Activated B cell treated with CpG ODN at 0.5 μM for 24 hours (primary cell): ENCODE measurements at regions not wholly inside any gene's neighbourhood (a gene's known extent, or its start where the extent isn't known, plus 50 kb on each side); places are given as distances from the start of the nearest gene placed in this dataset.
"Not testable (repeated sequence)": the region's sequence is repeated elsewhere in the genome, so short reads cannot be mapped to it uniquely, and the experiment has no call there.

Source experiments
- ATAC-seq: fragments of 200-7000 bp; cut with Tn5 transposase; one replicate; pipeline ENCODE4 v1.10.0; 2021; ENCODE audit warnings: low read depth, mild to moderate bottlenecking, moderate library complexity
- CTCF ChIA-PET: fragments of 350-600 bp; sonication (Branson Sonifier 250); formaldehyde crosslinking; loops from one replicate; lab custom pipeline; 2021; ENCODE audit warnings: antibody characterized with exemption; lab: Charles Lee
- POLR2A ChIA-PET: fragments of 350-600 bp; sonication (Branson Sonifier 250); formaldehyde crosslinking; loops from one replicate; lab custom pipeline; 2021; ENCODE audit warnings: antibody characterized with exemption; lab: Charles Lee
- DNase-seq: peaks from one replicate; pipeline ENCODE4 v3.0.0; 2022
- H3K27ac Mint-ChIP-seq: one replicate; pipeline ENCODE4 v1.8.0; 2020; ENCODE audit warnings: mixed read lengths
- H3K27me3 Mint-ChIP-seq: one replicate; pipeline ENCODE4 v1.8.0; 2021; ENCODE audit warnings: mixed read lengths
- H3K36me3 Mint-ChIP-seq: one replicate; pipeline ENCODE4 v1.8.0; 2021; ENCODE audit warnings: low read depth, mixed read lengths
- H3K4me1 Mint-ChIP-seq: one replicate; pipeline ENCODE4 v1.8.0; 2021; ENCODE audit warnings: mixed read lengths
- H3K4me3 Mint-ChIP-seq: one replicate; pipeline ENCODE4 v1.8.0; 2020; ENCODE audit warnings: mild to moderate bottlenecking, mixed read lengths
- H3K9me3 Mint-ChIP-seq: one replicate; pipeline ENCODE4 v1.8.0; 2020; ENCODE audit warnings: mixed read lengths
- CTCF ChIP-seq: fragments of 200-600 bp; IDR thresholded peaks from one replicate; pipeline ENCODE4 v1.8.0; 2022; ENCODE audit warnings: antibody characterized with exemption, mild to moderate bottlenecking
- intact Hi-C: fragments of 100-400 bp; cut with micrococcal nuclease; formaldehyde crosslinking; loops from one replicate; pipeline ENCODE4 v1.15.1; 2024

- H3K4me3 Mint-ChIP-seq: no peak overlapping the region
- intact Hi-C loops: no loop called here
- ATAC-seq (no peak), DNase-seq (no peak)
- H3K36me3 Mint-ChIP-seq: no peaks in the 10 kb centered on the region
- peaks cover 4% of the 10 kb centered on the region for H3K4me1 Mint-ChIP-seq
- no peak overlapping the region for H3K27ac Mint-ChIP-seq
- no peaks in the 10 kb centered on the region for H3K27me3 Mint-ChIP-seq
- no peak for TF ChIP-seq CTCF
- H3K9me3 Mint-ChIP-seq: no peaks in the 10 kb centered on the region
- ChIA-PET CTCF (no interaction called here), POLR2A (no interaction called here)
Measured at GRCh38 chr12:9325471-9325870, 117.3 kb upstream of the PZP start.

- Mint-ChIP-seq H3K27me3 (no peaks in the 10 kb centered on the region), H3K27ac (no peak overlapping the region), H3K9me3 (no peaks in the 10 kb centered on the region), H3K36me3 (no peaks in the 10 kb centered on the region), H3K4me1 (peaks cover 8% of the 10 kb centered on the region), H3K4me3 (no peak overlapping the region)
- ChIA-PET CTCF (interaction anchor here (2.8 kb wide), 1 partner anchor 8 kb away, joined by 8 read pairs; no protein-coding TSS in a partner anchor), POLR2A (no interaction called here)
- TF ChIP-seq CTCF: no peak
- ATAC-seq (no peak), DNase-seq (no peak)
- intact Hi-C loops: no loop called here
Measured at GRCh38 chr12:9324782-9325181, 116.6 kb upstream of the PZP start.

GRCh38 chr12:9323144-9323681 lies 115.0 kb upstream of the PZP start:
- POLR2A ChIA-PET: no interaction called here
- ATAC-seq (no peak), DNase-seq (no peak)
- Mint-ChIP-seq H3K4me1 (peaks cover 15% of the 10 kb centered on the region), H3K9me3 (no peaks in the 10 kb centered on the region), H3K36me3 (no peaks in the 10 kb centered on the region), H3K4me3 (no peak overlapping the region), H3K27ac (no peak overlapping the region), H3K27me3 (no peaks in the 10 kb centered on the region)
- TF ChIP-seq CTCF: no peak
- intact Hi-C loops: no loop called here
- CTCF ChIA-PET: interaction anchor here (2.8 kb wide), 1 partner anchor 9 kb away, joined by 8 read pairs; no protein-coding TSS in a partner anchor

GRCh38 chr12:9319842-9320173 lies 111.6 kb upstream of the PZP start:
- DNase-seq (no peak), ATAC-seq (peak; percentile 81)
- Mint-ChIP-seq H3K27me3 (no peaks in the 10 kb centered on the region), H3K36me3 (no peaks in the 10 kb centered on the region), H3K4me3 (no peak overlapping the region), H3K4me1 (peaks cover 11% of the 10 kb centered on the region), H3K27ac (peak overlapping the region; percentile 6), H3K9me3 (no peaks in the 10 kb centered on the region)
- TF ChIP-seq CTCF: no peak
- intact Hi-C loops: loop anchor here (10.0 kb wide), 1 partner anchor 255 kb away; no protein-coding TSS in a partner anchor
- POLR2A ChIA-PET: no interaction called here
- CTCF ChIA-PET: no interaction called here

- peaks cover 11% of the 10 kb centered on the region for H3K4me1 Mint-ChIP-seq
- TF ChIP-seq CTCF: no peak
- H3K27me3 Mint-ChIP-seq: no peaks in the 10 kb centered on the region
- peak overlapping the region; percentile 6 for H3K27ac Mint-ChIP-seq
- no peak for DNase-seq
- intact Hi-C loops: loop anchor here (10.0 kb wide), 1 partner anchor 254 kb away; no protein-coding TSS in a partner anchor
- ATAC-seq: peak; percentile 49
- CTCF ChIA-PET: no interaction called here
- H3K9me3 Mint-ChIP-seq: no peaks in the 10 kb centered on the region
- POLR2A ChIA-PET: no interaction called here
- H3K4me3 Mint-ChIP-seq: peak overlapping the region; percentile 21
- H3K36me3 Mint-ChIP-seq: no peaks in the 10 kb centered on the region
Measured at GRCh38 chr12:9319044-9319841, 111.0 kb upstream of the PZP start.

- POLR2A ChIA-PET, DNase-seq, H3K27ac Mint-ChIP-seq, H3K4me3 Mint-ChIP-seq, H3K4me1 Mint-ChIP-seq, CTCF ChIA-PET, ATAC-seq, H3K9me3 Mint-ChIP-seq, H3K36me3 Mint-ChIP-seq, H3K27me3 Mint-ChIP-seq: not testable (repeated sequence)
- intact Hi-C loops: loop anchor here (10.0 kb wide), 1 partner anchor 249 kb away; no protein-coding TSS in a partner anchor
Measured at GRCh38 chr12:9313479-9313878, 105.3 kb upstream of the PZP start.

- ATAC-seq, CTCF ChIA-PET, H3K4me3 Mint-ChIP-seq, H3K4me1 Mint-ChIP-seq, H3K27me3 Mint-ChIP-seq, POLR2A ChIA-PET, H3K36me3 Mint-ChIP-seq, DNase-seq, H3K27ac Mint-ChIP-seq, H3K9me3 Mint-ChIP-seq: not testable (repeated sequence)
- intact Hi-C loops: loop anchor here (10.0 kb wide), 1 partner anchor 248 kb away; no protein-coding TSS in a partner anchor
Measured at GRCh38 chr12:9312406-9313392, 104.5 kb upstream of the PZP start.
